Natural killer cell (primary cell): ENCODE measurements at regions not wholly inside any gene's neighbourhood (a gene's known extent, or its start where the extent isn't known, plus 50 kb on each side); places are given as distances from the start of the nearest gene placed in this dataset.

ENCODE experiments used
- ATAC-seq, 3 donors: fragments of 150-1000 bp in 2 of 3; fragments of 200-7000 bp in 1 of 3; cut with Tn5 transposase; 1 replicate in 1 of 3; 2 replicates in 2 of 3; pipeline ENCODE4 v1.10.0; 2021; ENCODE audit warnings: mild to moderate bottlenecking in 2 of 3, moderate library complexity in 2 of 3
- DNase-seq, 2 donors: peaks; one replicate each; pipeline versions ENCODE4 v3.0.0 to v3.0.0-alpha.2; 2013 to 2021; ENCODE audit warnings: mixed read lengths in 1 of 2
- H3K27ac ChIP-seq: one replicate; pipeline ENCODE4 v1.5.1; 2013; ENCODE audit warnings: mild to moderate bottlenecking, low read length
- H3K27me3 ChIP-seq: one replicate; pipeline ENCODE4 v1.6.1; 2013; ENCODE audit warnings: low read length; ENCODE audit not compliant: control insufficient read depth, insufficient read depth
- H3K36me3 ChIP-seq: one replicate; pipeline ENCODE4 v1.6.1; 2013; ENCODE audit warnings: low read length; ENCODE audit not compliant: control insufficient read depth, insufficient read depth
- H3K4me1 ChIP-seq: one replicate; pipeline ENCODE4 v1.6.1; 2013; ENCODE audit warnings: low read length; ENCODE audit not compliant: control insufficient read depth, insufficient read depth
- H3K4me3 ChIP-seq: one replicate; pipeline ENCODE4 v1.5.1; 2013; ENCODE audit warnings: low read length
- H3K9me3 ChIP-seq: one replicate; pipeline ENCODE4 v1.6.1; 2013; ENCODE audit warnings: low read length; ENCODE audit not compliant: control insufficient read depth, insufficient read depth
- H3K27ac Mint-ChIP-seq, 2 donors: one replicate each; pipeline ENCODE4 v1.8.0; 2022; ENCODE audit warnings: mild to moderate bottlenecking in 2 of 2, mixed read lengths in 2 of 2, moderate library complexity in 1 of 2
- H3K27me3 Mint-ChIP-seq, 2 donors: one replicate each; pipeline ENCODE4 v1.8.0; 2022; ENCODE audit warnings: low read depth in 2 of 2, mixed read lengths in 2 of 2
- H3K36me3 Mint-ChIP-seq: one replicate; pipeline ENCODE4 v1.8.0; 2022; ENCODE audit warnings: mixed read lengths
- H3K4me1 Mint-ChIP-seq, 2 donors: one replicate each; pipeline ENCODE4 v1.8.0; 2022; ENCODE audit warnings: mixed read lengths in 2 of 2
- H3K4me3 Mint-ChIP-seq: one replicate; pipeline ENCODE4 v1.8.0; 2022; ENCODE audit warnings: mild to moderate bottlenecking, moderate library complexity, mixed read lengths
- H3K9me3 Mint-ChIP-seq, 2 donors: one replicate each; pipeline ENCODE4 v1.8.0; 2022; ENCODE audit warnings: mixed read lengths in 2 of 2
- CTCF ChIP-seq: fragments of 200-600 bp; IDR thresholded peaks from one replicate; pipeline ENCODE4 v1.8.0; 2022; ENCODE audit warnings: antibody characterized with exemption
- WGBS: methylation state at CpG from one replicate; pipeline ENCODE4 v1.1.7; 2013; ENCODE audit warnings: missing lambda C conversion rate; ENCODE audit not compliant: insufficient coverage; 5-methylcytosine and 5-hydroxymethylcytosine counted together
- intact Hi-C: fragments of 100-400 bp; cut with micrococcal nuclease; formaldehyde crosslinking; loops from one replicate; pipeline ENCODE4 v1.14.2; 2022

GRCh38 chr17:11182430-11182829, 58.6 kb upstream of the SHISA6 start:
- Histone ChIP-seq H3K36me3 (no peaks in the 10 kb centered on the region), H3K27me3 (no peaks in the 10 kb centered on the region), H3K4me1 (no peaks in the 10 kb centered on the region), H3K4me3 (no peak overlapping the region), H3K27ac (no peak overlapping the region), H3K9me3 (no peaks in the 10 kb centered on the region)
- no peaks in the 10 kb centered on the region for H3K4me1 Mint-ChIP-seq
- H3K4me3 Mint-ChIP-seq = no peak overlapping the region
- intact Hi-C loops = no loop called here
- WGBS = 60% methylated on average over 3 of the region's 3 CpGs
- no peaks in the 10 kb centered on the region for H3K36me3 Mint-ChIP-seq
- no peak overlapping the region for H3K27ac Mint-ChIP-seq
- ATAC-seq = no peak
- H3K9me3 Mint-ChIP-seq = peaks cover 0 to 3% of the 10 kb centered on the region in 2 donors
- no peak for TF ChIP-seq CTCF
- peaks cover 0 to 7% of the 10 kb centered on the region in 2 donors for H3K27me3 Mint-ChIP-seq
- DNase-seq = no peak

DNA sequence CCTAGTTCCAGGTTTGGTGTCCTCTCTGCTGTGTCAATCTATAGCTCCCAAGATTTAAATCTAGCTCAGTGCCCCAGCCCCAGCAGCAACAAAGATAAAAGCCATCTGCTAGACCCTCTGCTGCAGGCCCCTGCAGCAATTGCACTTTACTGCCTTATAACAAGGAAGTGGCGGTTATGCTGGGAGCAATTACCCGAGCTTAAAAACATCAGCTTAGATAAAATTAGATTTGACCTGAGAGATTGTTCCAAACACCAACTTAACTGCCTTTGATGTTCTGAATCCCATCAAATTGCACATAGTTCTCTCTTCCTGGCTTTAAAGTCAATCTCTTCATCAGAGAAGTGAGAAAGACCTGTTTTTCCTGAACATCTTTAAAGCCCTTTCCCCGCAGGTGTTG, 62.4 kb upstream of the SHISA6 start:
- H3K27ac ChIP-seq = no peak overlapping the region
- H3K4me3 ChIP-seq = no peak overlapping the region
- no peak overlapping the region for H3K27ac Mint-ChIP-seq
- H3K36me3 Mint-ChIP-seq = no peaks in the 10 kb centered on the region
- TF ChIP-seq CTCF = no peak
- no peaks in the 10 kb centered on the region for H3K27me3 ChIP-seq
- H3K9me3 ChIP-seq = no peaks in the 10 kb centered on the region
- ATAC-seq = no peak
- intact Hi-C loops = no loop called here
- H3K9me3 Mint-ChIP-seq = peaks cover 0 to 3% of the 10 kb centered on the region in 2 donors
- no peaks in the 10 kb centered on the region for H3K4me1 ChIP-seq
- 42% methylated on average over 3 of the region's 3 CpGs for WGBS
- no peaks in the 10 kb centered on the region for H3K4me1 Mint-ChIP-seq
- no peak for DNase-seq
- peaks cover 0 to 7% of the 10 kb centered on the region in 2 donors for H3K27me3 Mint-ChIP-seq
- no peak overlapping the region for H3K4me3 Mint-ChIP-seq
- H3K36me3 ChIP-seq = no peaks in the 10 kb centered on the region

DNA sequence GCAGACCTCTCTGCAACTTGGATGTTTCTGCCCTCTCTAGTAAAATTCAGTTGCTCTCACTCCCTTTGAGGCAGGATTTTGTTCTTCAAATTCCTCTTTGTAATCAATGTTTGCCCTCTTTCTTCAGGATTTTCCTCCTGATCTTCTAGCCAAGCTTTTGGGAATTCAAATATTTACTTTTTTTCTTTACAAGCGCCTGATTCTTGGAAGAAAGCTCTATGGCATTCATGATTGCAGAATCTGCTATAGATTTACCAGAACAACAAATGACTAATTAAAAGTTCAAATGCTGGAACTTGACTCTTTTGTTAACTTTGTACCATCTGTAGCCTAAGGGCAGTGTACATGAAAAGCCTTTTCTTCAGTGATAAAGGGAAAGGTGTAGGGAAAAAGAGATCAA, 63.7 kb upstream of the SHISA6 start:
- DNase-seq = no peak
- H3K4me3 ChIP-seq = no peak overlapping the region
- no peak for ATAC-seq
- H3K27ac ChIP-seq = no peak overlapping the region
- H3K9me3 ChIP-seq = no peaks in the 10 kb centered on the region
- Mint-ChIP-seq H3K36me3 (no peaks in the 10 kb centered on the region), H3K27ac (no peak overlapping the region), H3K4me3 (no peak overlapping the region), H3K27me3 (peaks cover 0 to 7% of the 10 kb centered on the region in 2 donors), H3K9me3 (peaks cover 0 to 3% of the 10 kb centered on the region in 2 donors), H3K4me1 (no peaks in the 10 kb centered on the region)
- no peak for TF ChIP-seq CTCF
- WGBS = 100% methylated on average over 1 of the region's 1 CpG
- H3K4me1 ChIP-seq = no peaks in the 10 kb centered on the region
- no peaks in the 10 kb centered on the region for H3K27me3 ChIP-seq
- H3K36me3 ChIP-seq = no peaks in the 10 kb centered on the region
- intact Hi-C loops = no loop called here

DNA sequence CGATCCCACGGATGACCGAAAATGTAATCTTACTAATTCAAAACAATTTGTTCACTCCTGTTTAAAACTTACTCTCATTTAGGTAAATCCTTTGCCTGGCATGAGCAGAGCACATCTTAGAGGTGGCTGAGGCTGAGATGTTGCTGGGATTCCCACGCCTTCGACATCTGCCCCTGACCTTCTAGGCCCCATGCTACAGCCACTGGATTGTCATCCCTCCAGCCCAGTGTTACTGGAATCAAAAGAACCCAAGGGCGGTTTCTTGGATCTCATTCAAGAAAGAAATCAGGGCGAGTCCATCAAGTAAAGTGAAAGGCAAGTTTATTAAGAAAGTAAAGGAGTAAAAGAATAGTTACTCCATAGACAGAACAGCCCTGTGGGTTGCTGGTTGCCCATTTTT, 64.5 kb upstream of the SHISA6 start:
- Mint-ChIP-seq H3K36me3 (no peaks in the 10 kb centered on the region), H3K27me3 (peaks cover 0 to 7% of the 10 kb centered on the region in 2 donors), H3K4me1 (no peaks in the 10 kb centered on the region), H3K4me3 (no peak overlapping the region), H3K27ac (no peak overlapping the region), H3K9me3 (peaks cover 0 to 3% of the 10 kb centered on the region in 2 donors)
- no peak for TF ChIP-seq CTCF
- Histone ChIP-seq H3K27me3 (no peaks in the 10 kb centered on the region), H3K4me1 (no peaks in the 10 kb centered on the region), H3K4me3 (no peak overlapping the region), H3K36me3 (no peaks in the 10 kb centered on the region), H3K9me3 (no peaks in the 10 kb centered on the region), H3K27ac (no peak overlapping the region)
- ATAC-seq (no peak), DNase-seq (no peak)
- 88% methylated on average over 6 of the region's 7 CpGs for WGBS
- intact Hi-C loops = no loop called here
